HUES48 (cell line): ENCODE measurements at regions not wholly inside any gene's neighbourhood (a gene's known extent, or its start where the extent isn't known, plus 50 kb on each side); places are given as distances from the start of the nearest gene placed in this dataset.

ENCODE experiments used
- H3K27ac ChIP-seq: one replicate; pipeline ENCODE4 v1.7.0; 2013; ENCODE audit warnings: low read depth, low read length, inconsistent platforms
- H3K27me3 ChIP-seq: 2 replicates; pipeline ENCODE4 v1.6.1; 2013; ENCODE audit warnings: mild to moderate bottlenecking, low read length; ENCODE audit not compliant: control insufficient read depth, insufficient read depth
- H3K36me3 ChIP-seq: 2 replicates; pipeline ENCODE4 v1.6.1; 2013; ENCODE audit warnings: low read length; ENCODE audit not compliant: control insufficient read depth, insufficient read depth
- H3K4me1 ChIP-seq: 2 replicates; pipeline ENCODE4 v1.6.1; 2013; ENCODE audit warnings: mild to moderate bottlenecking, low read length; ENCODE audit not compliant: control insufficient read depth, insufficient read depth
- H3K4me3 ChIP-seq: 2 replicates; pipeline ENCODE4 v1.5.1; 2013; ENCODE audit warnings: mild to moderate bottlenecking, low read depth, low read length
- H3K9ac ChIP-seq: 2 replicates; pipeline ENCODE4 v1.6.1; 2013; ENCODE audit warnings: mild to moderate bottlenecking, low read depth, low read length, moderate library complexity
- H3K9me3 ChIP-seq: 2 replicates; pipeline ENCODE4 v1.6.1; 2013; ENCODE audit warnings: low read length; ENCODE audit not compliant: control insufficient read depth, insufficient read depth

DNA sequence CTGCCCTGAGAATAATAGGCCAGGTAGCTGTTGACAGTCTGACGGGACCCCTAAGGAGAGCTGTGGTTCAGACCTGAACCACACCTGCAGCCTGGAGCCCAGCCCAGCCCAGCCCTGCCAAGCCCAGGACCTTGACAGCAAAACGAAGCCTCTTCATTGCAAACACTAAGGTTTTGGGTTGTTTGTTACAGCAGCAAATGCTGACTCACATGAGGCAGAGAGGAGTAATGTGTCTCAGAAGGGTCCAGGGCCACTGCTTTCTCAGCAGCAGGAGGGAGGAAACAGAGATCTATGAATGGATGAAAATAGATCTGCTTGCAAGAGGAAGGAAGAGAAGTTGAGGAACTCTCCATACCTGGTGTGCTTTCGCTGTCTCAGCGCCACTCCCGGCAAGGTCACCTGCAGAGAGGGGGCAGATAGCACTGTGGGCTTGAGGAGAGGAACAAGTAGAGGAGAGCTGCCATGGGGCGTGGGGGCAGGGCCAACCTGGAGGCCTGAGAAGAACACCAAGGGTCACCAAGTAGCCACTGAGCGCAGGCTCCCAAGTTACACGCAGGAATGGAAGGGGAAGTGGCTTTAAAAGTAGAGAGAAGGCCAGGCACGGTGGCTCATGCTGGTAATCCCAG is 127.2 kb downstream of the ZNF281 start:
- H3K4me1 ChIP-seq = 0 out of 2 replicates have a peak, but pooled peaks cover 3% of the 10 kb centered on the region
- H3K9me3 ChIP-seq = no peaks in the 10 kb centered on the region

DNA sequence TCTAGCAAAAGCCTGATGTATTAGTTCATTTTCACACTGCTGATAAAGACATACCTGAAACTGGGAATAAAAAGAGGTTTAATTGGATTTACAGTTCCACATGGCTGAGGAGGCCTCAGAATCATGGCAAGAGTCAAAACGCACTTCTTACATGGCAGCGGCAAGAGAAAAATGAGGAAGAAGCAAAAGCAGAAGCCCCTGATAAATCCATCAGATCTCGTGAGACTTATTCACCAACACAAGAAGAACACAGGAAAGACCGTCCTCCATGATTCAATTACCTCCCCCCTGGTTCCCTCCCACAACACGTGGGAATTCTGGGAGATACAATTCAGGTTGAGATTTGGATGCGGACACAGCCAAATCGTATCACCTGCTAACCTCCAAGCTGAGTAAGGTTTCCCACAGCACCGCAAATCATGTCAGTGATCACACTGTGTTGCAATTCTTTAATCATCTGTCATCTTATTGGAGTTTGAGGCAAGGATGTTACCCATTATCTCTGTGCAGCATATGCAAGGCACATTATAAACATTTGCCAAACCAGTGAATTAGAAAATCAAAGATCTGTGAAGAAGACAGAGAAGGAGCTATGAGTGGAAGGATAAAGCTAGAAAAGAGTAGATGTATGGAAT is 128.5 kb downstream of the ZNF281 start:
- Histone ChIP-seq H3K36me3 (no peaks in the 10 kb centered on the region), H3K4me3 (no peak overlapping the region), H3K4me1 (0 out of 2 replicates have a peak, but pooled peaks cover 3% of the 10 kb centered on the region), H3K27me3 (no peaks in the 10 kb centered on the region; the same call in 1 of the 2 replicates), H3K9ac (no peak overlapping the region), H3K9me3 (no peaks in the 10 kb centered on the region), H3K27ac (no peak overlapping the region)

More for the DNA sequence above, 127.2 kb downstream of the ZNF281 start:
- no peaks in the 10 kb centered on the region for H3K36me3 ChIP-seq
- H3K27ac ChIP-seq = no peak overlapping the region
- H3K4me3 ChIP-seq = no peak overlapping the region
- H3K9ac ChIP-seq = no peak overlapping the region
- H3K27me3 ChIP-seq = peaks cover 6% of the 10 kb centered on the region; the same call in 1 of the 2 replicates

DNA sequence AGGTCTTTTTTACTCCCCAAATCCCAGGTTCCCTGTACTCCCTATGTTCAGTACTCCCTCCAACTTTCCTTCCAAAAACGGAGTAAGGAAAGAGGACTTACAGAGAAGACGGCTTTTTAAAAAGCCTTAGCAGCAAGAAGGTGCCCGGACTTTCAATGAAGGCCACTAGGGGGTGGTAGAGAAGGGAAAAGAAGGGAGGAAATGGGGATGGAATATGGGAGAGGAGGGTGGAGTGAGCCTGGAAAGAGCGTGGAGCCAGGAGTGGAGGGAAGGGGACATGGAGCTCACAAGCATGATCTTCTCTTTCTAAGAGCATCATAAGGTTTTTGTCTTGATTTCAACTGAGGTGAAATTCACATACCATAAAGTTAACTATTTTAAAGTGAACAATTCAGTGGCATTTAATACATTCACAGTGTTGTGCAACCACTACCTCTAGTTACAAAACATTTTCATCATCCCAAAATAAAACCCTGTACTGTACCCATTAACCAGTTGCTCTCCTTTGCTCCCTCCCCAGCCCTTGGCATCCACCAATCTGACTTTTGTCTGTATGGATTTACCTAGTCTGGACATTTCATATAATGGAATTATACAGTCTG is 129.9 kb downstream of the ZNF281 start:
- Histone ChIP-seq H3K9me3 (no peaks in the 10 kb centered on the region), H3K27ac (no peak overlapping the region)

DNA sequence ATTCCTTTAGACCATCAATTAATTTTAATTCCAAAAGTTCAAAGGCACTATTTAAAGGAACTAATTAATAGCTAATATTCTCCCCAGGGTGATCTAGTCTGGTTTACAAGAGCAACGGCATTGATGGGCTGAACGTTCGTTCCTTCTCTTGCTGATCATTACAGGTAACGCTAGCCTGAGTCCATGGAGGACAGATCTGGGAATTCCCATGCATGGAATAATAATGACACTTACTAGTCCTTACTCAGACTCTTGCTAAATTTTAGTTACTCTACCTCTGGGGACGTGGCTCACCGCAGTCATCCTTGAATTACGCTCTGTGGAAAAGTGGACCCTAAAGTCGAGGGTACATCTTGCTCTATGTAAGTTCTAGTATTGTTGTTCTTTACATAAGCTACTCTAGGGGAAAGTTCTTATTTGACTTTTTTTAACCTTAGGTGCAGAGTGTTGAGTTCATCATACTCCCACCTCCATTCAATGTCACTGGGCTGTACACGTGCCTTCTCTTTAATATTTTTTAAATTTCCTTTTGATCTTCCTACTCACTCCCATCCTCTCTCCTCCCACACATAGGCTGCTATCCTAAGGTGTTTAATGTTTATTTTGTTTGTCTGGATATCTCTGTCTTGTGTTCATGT is 133.9 kb downstream of the ZNF281 start:
- H3K4me3 ChIP-seq = no peak overlapping the region
- H3K27ac ChIP-seq = no peak overlapping the region
- no peaks in the 10 kb centered on the region for H3K9me3 ChIP-seq
- 0 out of 2 replicates have a peak, but pooled peaks cover 3% of the 10 kb centered on the region for H3K4me1 ChIP-seq
- H3K36me3 ChIP-seq = no peaks in the 10 kb centered on the region
- no peaks in the 10 kb centered on the region for H3K27me3 ChIP-seq
- H3K9ac ChIP-seq = no peak overlapping the region

More for the DNA sequence above, 129.9 kb downstream of the ZNF281 start:
- Histone ChIP-seq H3K36me3 (no peaks in the 10 kb centered on the region), H3K4me1 (0 out of 2 replicates have a peak, but pooled peaks cover 3% of the 10 kb centered on the region), H3K27me3 (no peaks in the 10 kb centered on the region), H3K4me3 (no peak overlapping the region), H3K9ac (no peak overlapping the region)

DNA sequence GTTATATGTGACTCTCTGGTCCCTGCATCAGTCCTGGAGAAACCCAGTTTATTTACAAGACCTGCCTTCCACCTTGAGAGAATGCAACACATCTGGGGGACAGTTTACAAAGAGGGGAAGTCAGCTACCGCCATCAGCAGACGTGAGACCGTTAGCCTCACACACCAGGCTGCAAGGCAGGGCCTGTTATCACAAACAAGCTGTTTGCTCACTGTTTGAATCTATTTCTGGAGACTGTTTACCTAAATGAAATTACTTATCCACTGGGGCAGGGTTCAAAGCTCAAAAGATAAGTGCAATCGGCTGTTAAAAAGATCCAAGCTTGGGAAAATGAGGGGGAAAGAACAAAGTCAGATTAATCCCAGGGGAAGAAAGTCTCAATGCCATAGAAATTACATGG is 134.4 kb downstream of the ZNF281 start:
- no peaks in the 10 kb centered on the region for H3K27me3 ChIP-seq

DNA sequence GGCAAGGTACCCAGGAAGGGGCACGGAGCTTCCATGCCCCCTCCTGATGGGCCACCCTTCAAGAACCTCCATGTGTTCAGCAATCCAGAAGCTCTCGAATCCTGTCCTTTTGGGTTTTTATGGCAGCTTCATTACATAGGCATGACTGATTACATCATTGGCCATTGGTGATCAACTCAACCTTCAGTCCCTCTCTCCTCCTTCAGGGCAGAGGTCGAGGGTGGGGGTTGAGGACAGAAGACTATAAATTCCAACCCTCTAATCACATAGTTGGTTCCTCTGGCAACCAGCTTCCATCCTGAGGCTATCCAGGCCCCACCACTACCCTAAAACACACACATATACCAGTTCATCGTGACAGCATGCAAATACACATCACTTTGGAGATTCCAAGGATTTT is 135.7 kb downstream of the ZNF281 start:
- Histone ChIP-seq H3K27me3 (no peaks in the 10 kb centered on the region), H3K36me3 (no peaks in the 10 kb centered on the region), H3K4me3 (no peak overlapping the region), H3K4me1 (no peaks in the 10 kb centered on the region), H3K9me3 (no peaks in the 10 kb centered on the region), H3K27ac (no peak overlapping the region), H3K9ac (no peak overlapping the region)

More for the DNA sequence above, 134.4 kb downstream of the ZNF281 start:
- H3K4me1 ChIP-seq = 0 out of 2 replicates have a peak, but pooled peaks cover 3% of the 10 kb centered on the region
- H3K9ac ChIP-seq = no peak overlapping the region
- no peaks in the 10 kb centered on the region for H3K36me3 ChIP-seq
- no peak overlapping the region for H3K27ac ChIP-seq
- no peak overlapping the region for H3K4me3 ChIP-seq
- H3K9me3 ChIP-seq = no peaks in the 10 kb centered on the region

DNA sequence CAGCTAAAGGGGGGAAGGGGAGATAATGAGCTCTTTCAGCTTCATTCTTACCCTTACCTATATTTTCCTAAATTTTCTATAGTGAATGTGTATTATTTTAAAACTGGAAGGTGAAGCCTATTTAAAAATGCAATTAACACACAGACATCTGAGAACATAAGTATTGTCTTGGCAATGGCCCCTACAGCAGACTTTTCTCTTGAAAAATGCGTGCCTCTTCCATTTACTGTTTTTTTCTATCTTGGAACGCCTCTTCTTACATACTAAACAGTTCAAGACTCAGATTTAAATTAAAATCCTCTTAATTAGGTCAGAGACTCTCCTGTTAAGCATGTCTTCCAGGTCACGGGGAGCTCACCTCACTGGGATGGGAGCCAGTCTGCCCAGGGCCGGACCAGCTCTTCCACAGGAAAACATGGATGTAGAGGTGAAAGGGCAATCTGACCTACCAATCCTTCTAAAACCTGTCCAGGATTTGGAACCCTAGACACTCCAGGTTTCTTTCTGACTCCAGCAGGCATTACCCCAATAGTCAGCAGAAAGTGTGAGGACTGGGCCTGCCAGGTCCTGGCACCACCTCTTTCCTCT is 137.3 kb downstream of the ZNF281 start:
- Histone ChIP-seq H3K9ac (no peak overlapping the region), H3K4me1 (no peaks in the 10 kb centered on the region), H3K4me3 (no peak overlapping the region), H3K27ac (no peak overlapping the region), H3K9me3 (no peaks in the 10 kb centered on the region), H3K27me3 (no peaks in the 10 kb centered on the region), H3K36me3 (no peaks in the 10 kb centered on the region)

DNA sequence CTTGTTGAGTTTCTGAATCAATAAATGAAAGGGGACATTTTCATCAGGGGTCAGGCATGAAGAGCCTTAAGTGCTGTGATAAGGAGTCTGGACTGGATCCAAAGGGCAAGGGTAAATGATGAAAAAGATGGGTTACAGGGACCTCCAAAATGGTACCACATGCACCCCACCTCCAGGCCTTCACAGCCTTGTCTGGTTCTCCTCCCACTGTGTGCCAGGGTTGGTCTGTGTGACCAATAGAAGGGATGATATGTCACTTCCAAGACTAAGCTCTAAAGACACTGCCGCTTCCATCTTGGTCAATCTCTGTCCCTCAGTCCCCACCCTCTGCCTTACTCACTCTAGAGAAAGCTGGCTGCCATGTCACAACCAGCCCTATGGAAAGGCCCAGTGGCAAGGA is 140.6 kb downstream of the ZNF281 start:
- H3K9ac ChIP-seq = no peak overlapping the region
- no peaks in the 10 kb centered on the region for H3K9me3 ChIP-seq
- no peaks in the 10 kb centered on the region for H3K27me3 ChIP-seq
- H3K4me3 ChIP-seq = no peak overlapping the region
- H3K27ac ChIP-seq = no peak overlapping the region
- no peaks in the 10 kb centered on the region for H3K36me3 ChIP-seq
- no peaks in the 10 kb centered on the region for H3K4me1 ChIP-seq

DNA sequence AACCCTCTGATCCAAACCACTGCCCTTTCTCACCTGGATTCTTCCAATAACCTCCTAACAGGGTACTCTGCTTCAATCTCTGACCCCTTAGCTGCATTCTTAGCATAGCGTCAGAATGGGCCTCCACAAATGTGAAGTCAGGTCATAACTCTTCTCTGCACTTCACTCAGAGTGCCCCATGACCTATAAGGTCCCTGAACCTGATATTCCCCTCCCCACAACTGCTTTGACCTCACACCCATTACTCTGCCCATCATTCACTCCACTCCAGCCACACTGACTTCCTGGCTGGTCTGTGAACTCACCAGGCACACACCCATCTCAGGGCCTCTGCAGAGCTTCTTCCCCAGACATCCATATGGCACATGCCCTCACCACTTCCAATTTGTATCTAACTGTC is 141.9 kb downstream of the ZNF281 start:
- no peaks in the 10 kb centered on the region for H3K4me1 ChIP-seq
- H3K4me3 ChIP-seq = no peak overlapping the region
- H3K27me3 ChIP-seq = no peaks in the 10 kb centered on the region
- no peak overlapping the region for H3K27ac ChIP-seq
- H3K36me3 ChIP-seq = no peaks in the 10 kb centered on the region
- no peak overlapping the region for H3K9ac ChIP-seq
- H3K9me3 ChIP-seq = no peaks in the 10 kb centered on the region

DNA sequence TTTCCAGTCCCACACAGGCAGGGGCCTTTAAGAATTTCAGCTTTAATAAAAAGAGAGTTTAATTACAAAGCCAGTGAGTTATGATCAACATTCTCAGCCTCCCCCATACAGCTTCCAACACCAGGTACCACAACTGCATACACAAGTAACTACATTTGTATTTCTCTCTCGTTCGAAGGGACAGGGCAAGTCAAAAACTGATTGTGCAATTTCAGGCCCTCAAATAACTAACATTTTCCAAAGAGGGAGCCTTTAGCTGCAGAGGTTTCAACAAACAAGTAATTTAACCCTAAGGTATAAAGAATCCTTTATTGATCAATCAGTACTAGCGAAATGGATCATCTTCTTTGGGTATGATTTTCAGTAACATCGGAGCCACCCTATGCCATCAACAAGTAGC is 142.4 kb downstream of the ZNF281 start:
- H3K9ac ChIP-seq = no peak overlapping the region

More for the DNA sequence above, 142.4 kb downstream of the ZNF281 start:
- H3K27ac ChIP-seq = no peak overlapping the region
- H3K27me3 ChIP-seq = no peaks in the 10 kb centered on the region
- no peaks in the 10 kb centered on the region for H3K36me3 ChIP-seq
- H3K4me3 ChIP-seq = no peak overlapping the region
- no peaks in the 10 kb centered on the region for H3K4me1 ChIP-seq
- no peaks in the 10 kb centered on the region for H3K9me3 ChIP-seq
